GM20000 (cell line): ENCODE measurements at regions not wholly inside any gene's neighbourhood (a gene's known extent, or its start where the extent isn't known, plus 50 kb on each side); places are given as distances from the start of the nearest gene placed in this dataset.

Source experiments
- DNase-seq: peaks from one replicate; pipeline ENCODE4 v3.0.0; 2012; ENCODE audit warnings: low spot score
- CTCF ChIP-seq: IDR thresholded peaks from 2 replicates; pipeline ENCODE4 v1.5.1; 2012; ENCODE audit warnings: mild to moderate bottlenecking, control low read depth; ENCODE audit errors: extremely low read depth, missing control alignments

- TF ChIP-seq CTCF = no peak
- no peak for DNase-seq
Observed at GRCh38 chr5:82749461-82749820, 327.8 kb downstream of the TMEM167A start.

GRCh38 chr5:82748688-82749460, 328.3 kb downstream of the TMEM167A start:
- no peak for TF ChIP-seq CTCF
- no peak for DNase-seq

- no peak for TF ChIP-seq CTCF
- DNase-seq = no peak
Observed at GRCh38 chr5:82747986-82748385, 329.2 kb downstream of the TMEM167A start.

GRCh38 chr5:82745016-82745415, 332.2 kb downstream of the TMEM167A start:
- TF ChIP-seq CTCF = no peak

GRCh38 chr5:82738681-82739269, 338.4 kb downstream of the TMEM167A start:
- TF ChIP-seq CTCF = no peak
- DNase-seq = no peak

More at GRCh38 chr5:82745016-82745415, 332.2 kb downstream of the TMEM167A start:
- DNase-seq = no peak

GRCh38 chr5:82735160-82735789, 341.9 kb downstream of the TMEM167A start:
- DNase-seq = no peak
- TF ChIP-seq CTCF = no peak

GRCh38 chr5:82734347-82734746, 342.8 kb downstream of the TMEM167A start:
- no peak for DNase-seq
- TF ChIP-seq CTCF = no peak
